ENCODE measurements at regions not wholly inside any gene's neighbourhood (a gene's known extent, or its start where the extent isn't known, plus 50 kb on each side); places are given as distances from the start of the nearest gene placed in this dataset.

- TF ChIP-seq, protein P1, sequence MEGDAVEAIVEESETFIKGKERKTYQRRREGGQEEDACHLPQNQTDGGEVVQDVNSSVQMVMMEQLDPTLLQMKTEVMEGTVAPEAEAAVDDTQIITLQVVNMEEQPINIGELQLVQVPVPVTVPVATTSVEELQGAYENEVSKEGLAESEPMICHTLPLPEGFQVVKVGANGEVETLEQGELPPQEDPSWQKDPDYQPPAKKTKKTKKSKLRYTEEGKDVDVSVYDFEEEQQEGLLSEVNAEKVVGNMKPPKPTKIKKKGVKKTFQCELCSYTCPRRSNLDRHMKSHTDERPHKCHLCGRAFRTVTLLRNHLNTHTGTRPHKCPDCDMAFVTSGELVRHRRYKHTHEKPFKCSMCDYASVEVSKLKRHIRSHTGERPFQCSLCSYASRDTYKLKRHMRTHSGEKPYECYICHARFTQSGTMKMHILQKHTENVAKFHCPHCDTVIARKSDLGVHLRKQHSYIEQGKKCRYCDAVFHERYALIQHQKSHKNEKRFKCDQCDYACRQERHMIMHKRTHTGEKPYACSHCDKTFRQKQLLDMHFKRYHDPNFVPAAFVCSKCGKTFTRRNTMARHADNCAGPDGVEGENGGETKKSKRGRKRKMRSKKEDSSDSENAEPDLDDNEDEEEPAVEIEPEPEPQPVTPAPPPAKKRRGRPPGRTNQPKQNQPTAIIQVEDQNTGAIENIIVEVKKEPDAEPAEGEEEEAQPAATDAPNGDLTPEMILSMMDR (IDR thresholded peaks at IDR 0.05; ENCODE audit: low read depth, low read length): no peak
- no peak for TF ChIP-seq EZH2phosphoT487 (IDR thresholded peaks at IDR 0.05; ENCODE audit: low read depth)
These were observed 175.2 kb downstream of the PSAT1 start for GRCh38 chr9:78472111-78472510.
